KG1 (cell line): ENCODE measurements at regions not wholly inside any gene's neighbourhood (a gene's known extent, or its start where the extent isn't known, plus 50 kb on each side); places are given as distances from the start of the nearest gene placed in this dataset.

ENCODE experiments used
- DNase-seq: peaks from one replicate; lab custom pipeline; 2025; lab: John Stamatoyannopoulos, UW

- DNase-seq: no peak
These were observed 81.3 kb upstream of the CD93 start for GRCh38 chr20:23167431-23167830.

GRCh38 chr20:23166563-23166962 is 80.4 kb upstream of the CD93 start:
- no peak for DNase-seq

DNA sequence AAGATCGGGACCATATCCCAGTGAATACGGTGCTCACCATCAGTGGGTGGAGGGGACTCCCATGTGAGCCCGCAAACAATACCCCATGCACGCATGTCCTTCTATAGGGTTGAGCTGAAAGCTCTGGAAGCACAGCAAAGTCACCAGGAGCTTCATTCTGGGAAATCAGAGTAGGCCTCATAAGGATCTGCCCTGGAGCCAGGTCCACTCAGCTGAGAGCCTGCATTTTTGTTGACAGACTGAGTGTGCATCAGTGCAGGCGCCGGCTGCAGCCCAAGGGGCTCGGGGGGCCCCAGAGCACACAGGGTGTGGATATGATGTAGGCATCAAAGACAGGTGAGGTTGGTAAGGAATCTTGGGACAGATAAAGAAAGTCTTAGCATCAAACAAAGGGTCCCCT is 79.8 kb upstream of the CD93 start:
- no peak for DNase-seq

- no peak for DNase-seq
These were observed 79.2 kb upstream of the CD93 start for GRCh38 chr20:23165307-23165750.

DNA sequence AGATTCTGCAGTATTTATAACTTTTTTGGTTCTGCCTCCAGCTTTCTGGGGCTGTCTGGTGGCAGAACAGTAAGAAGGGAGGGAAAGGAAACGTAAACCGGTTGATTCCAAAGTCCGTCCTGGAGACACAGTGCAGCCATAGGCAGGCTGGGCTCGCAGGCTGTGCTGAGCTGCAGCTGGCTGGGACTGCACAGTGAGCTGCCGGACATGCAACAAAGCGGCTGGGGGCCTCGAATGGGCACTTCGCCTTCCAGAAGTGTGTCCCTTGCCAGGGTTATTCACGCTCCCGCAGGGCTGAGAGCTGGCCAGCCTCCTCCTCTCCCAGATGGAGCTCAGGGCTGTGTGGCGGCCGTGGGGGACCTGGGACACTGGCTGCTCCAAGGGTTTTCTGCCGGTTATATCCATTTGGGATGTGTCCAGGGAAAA is 78.1 kb upstream of the CD93 start:
- DNase-seq: no peak

GRCh38 chr20:23163562-23163961 is 77.4 kb upstream of the CD93 start:
- DNase-seq: no peak

DNA sequence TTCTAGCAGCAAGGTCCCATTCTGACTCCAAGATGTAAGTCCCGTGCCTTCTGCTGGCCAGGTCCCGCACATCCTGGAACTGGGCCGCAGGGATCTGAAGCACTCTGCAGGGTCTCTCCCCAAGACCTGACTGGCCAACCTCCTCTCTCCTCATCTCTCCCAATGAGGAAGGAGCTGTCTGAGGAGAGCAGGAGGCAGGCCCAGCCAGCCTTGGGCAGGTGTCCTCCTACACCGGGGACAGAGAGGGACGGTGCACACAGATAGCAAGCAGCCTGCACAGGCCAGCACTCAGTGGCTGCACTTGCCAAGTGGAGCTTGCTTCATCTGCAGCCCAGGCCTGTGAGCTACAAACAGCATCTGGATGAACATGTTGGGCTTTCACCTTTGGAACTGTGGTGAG is 76.8 kb upstream of the CD93 start:
- DNase-seq: no peak

DNA sequence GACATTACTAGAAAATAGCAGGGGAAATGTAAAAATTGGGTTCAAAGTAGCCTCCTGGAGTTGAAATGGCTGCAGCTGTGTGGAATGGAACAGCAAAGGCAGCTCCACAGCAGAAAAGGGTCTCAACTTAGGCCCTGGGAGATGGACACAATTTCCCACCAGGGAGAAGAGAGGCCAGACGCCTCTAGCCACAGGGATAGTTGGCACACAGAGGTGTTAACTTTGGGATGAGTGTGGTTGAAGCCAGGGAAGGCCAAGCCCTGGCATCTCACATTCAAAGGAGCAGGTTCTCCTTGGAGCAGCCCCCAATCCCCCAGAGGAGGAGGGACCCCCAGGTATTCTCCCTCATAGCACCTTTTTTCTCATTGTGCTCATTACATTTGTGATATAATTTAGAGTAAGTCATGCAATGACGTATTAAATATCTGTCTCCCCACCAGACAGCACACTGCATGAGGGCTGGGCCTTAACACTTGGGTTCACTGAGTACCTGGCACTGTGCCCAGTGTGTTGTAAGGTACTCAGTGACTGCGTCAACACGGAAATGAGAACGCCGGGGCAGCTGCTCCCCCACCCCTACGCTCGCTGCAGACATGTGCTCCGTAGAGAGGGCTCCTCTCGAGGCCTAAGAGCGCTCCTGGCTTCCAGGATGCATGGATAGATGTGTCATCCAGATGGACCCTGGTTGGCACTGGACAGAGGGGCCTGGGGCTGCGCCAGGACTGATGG is 76.0 kb upstream of the CD93 start:
- DNase-seq: no peak

GRCh38 chr20:23161244-23161891 is 75.2 kb upstream of the CD93 start:
- DNase-seq: no peak

DNA sequence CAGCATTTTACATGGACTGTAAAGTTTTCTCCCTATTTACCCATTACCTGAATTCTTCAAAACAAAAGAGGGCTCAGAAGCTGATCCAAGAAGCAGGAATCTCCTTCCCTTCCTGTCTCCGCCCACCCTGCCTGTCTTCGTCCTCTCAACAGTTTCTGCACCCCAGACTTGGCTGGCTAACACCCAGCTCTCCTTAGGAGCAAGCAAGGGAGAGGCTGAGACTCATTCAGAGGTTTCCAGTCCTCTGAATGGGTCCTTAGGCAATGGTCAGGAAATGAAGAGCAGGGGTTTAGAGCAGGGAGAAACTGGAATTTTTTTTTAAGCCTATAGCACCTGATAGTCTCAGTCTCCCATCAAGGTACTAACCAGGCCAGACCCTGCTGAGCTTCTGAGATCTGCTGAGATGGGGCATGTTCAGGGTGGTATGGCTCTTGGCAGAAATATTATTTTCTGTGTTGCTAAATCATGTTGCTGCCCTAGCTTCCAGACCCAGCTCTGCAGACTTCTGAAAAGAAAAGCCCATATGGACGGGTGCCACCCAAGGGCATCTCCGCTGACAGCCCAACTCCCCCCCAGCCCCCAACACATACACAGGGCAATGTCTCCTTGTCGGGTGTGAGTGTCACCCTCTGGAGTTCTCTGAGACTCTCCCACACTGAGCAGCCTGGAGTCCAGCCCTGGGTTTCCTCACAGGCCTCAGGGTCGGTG is 74.6 kb upstream of the CD93 start:
- DNase-seq: no peak

DNA sequence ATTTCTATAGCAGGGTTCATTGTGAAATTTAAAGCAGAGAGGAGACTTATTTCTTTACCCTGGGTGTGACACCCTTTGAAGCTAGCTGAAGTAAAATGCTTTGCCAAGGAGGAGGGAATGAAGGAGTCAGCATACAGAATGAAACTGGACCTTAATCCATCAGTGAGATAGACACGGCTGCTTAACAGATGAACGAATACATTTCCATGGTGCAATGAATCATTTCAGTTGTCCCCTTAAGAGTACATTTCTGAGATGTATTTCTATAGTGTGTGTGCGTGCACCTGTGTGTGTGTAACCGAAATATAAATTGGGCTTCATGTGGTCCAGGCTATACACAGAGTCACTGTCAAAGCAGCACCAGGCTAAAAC is 73.8 kb upstream of the CD93 start:
- DNase-seq: peak; percentile 45

DNA sequence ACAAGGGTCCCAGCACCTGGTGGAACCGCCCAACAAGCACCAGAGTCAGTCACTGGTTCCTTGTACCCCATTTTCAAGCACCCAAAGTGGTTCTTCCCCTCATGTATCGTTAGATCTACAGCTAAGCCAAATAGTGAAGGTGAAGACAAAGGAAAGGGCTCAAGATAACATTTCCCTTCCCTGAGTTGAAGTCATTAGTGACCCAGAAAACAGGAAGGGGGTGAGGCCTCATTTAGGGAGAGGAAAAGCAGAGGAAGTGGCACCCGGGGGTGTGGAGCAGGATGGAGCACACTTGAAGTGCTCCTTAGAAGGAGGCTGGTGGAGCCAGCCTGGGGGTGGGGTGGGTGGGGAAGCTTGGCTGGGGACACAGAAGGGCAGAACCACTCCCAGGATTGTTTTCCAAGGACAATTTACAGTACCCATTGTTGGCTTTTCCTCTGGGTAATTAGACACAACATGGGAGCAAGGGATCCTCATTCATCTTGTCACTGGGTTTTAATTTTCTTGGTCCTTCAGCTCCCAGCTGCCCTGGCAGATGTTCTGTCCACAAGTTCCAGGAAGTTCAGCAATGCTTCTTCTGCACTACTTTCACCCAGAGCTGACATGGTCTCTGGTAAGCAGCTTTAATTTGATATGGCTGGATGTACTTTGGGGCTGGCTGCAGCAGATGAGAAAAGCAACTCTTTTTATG is 73.3 kb upstream of the CD93 start:
- no peak for DNase-seq

GRCh38 chr20:23157734-23158133 is 71.6 kb upstream of the CD93 start:
- no peak for DNase-seq

- no peak for DNase-seq
These were observed 70.8 kb upstream of the CD93 start for GRCh38 chr20:23156842-23157423.

- DNase-seq: no peak
These were observed 70.2 kb upstream of the CD93 start for GRCh38 chr20:23156170-23156841.

- peak; percentile 12 for DNase-seq
These were observed 69.0 kb upstream of the CD93 start for GRCh38 chr20:23155141-23155590.

DNA sequence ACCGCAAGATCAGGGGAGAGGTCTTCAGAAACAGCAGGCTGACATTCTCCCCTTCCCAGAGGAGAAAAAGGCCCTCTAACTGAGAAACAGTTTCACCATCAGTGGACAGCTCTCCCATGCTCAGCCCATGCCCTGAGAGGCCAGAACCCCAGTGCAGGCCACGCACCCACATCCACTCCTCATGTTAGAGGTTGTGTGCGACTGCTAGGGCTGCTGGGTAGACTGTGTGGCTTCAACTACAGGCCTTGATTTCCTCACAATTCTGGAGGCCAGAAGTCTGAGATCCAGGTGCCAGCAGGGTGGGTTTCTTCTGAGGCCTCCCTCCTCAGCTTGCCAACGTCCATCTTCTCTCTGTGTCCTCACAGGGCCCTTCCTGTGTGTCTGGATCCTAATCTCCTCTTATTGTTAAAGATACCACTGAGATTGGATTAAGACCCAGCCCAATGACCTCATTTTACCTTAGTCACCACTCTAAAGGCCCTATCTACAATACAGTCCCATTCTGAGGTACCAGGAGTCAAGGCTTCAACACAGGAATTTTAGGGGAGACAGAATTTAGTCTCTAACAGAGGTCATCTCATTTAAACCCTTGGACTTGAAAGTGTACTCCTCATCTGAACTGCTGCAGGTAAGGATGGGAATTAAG is 67.7 kb upstream of the CD93 start:
- no peak for DNase-seq

DNA sequence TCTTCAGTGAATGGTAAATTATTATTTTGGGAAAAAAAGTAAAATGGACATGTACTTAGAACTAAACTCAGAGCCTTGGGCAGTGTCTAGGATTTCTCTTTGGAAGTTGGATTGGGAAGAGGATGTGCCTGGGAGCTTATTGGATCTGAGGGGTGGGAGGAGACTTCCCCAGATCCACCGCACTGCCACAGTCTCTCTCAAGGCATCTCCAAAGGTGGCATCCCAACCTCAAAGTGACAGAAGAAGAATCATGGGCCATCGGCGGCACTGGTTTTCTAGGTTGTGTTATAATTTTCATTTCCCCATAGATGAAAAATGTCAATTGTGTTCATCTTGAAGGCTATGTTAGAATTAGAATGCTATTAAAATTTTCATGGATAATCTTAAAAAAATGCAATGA is 66.8 kb upstream of the CD93 start:
- no peak for DNase-seq

- no peak for DNase-seq
These were observed 66.3 kb upstream of the CD93 start for GRCh38 chr20:23152308-23152892.

DNA sequence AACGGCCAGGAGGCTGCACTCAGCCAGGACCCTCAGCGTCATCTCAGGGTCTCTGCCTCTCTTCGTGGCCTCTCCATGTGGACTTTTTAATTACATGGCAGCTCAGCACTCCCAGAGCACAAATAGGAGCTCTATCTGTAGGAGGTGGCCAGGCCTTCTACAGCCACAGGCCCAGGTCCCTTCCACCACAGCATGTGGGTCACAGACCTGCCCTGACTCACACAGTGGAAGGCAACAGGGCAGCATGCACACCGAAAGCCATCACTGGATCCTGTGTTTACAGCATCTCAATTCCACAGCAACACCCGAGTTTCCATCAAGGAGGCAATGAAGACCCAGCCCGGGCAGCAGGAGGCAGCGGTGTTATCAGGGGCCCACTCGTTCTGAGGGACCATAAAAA is 65.8 kb upstream of the CD93 start:
- no peak for DNase-seq
